HG03354 (cell line): ENCODE measurements at regions not wholly inside any gene's neighbourhood (a gene's known extent, or its start where the extent isn't known, plus 50 kb on each side); places are given as distances from the start of the nearest gene placed in this dataset.

ENCODE experiments used
- ATAC-seq: cut with Tn5 transposase; IDR thresholded peaks from one replicate; pipeline ENCODE4 v1.9.1; 2021; ENCODE audit warnings: mild to moderate bottlenecking; ENCODE audit not compliant: unreplicated experiment, poor library complexity, severe bottlenecking

- ATAC-seq, result no peak
These were observed 168.7 kb downstream of the GALC start for GRCh38 chr14:87824266-87824665.

- ATAC-seq, result no peak
These were observed 176.6 kb downstream of the GALC start for GRCh38 chr14:87816416-87816815.

- ATAC-seq, result no peak
These were observed 177.9 kb downstream of the GALC start for GRCh38 chr14:87815121-87815520.

- no peak for ATAC-seq
These were observed 179.3 kb downstream of the GALC start for GRCh38 chr14:87813686-87814085.

- ATAC-seq, result no peak
These were observed 179.8 kb downstream of the GALC start for GRCh38 chr14:87813211-87813610.

GRCh38 chr14:87811246-87811645, 181.7 kb downstream of the GALC start:
- ATAC-seq, result no peak

GRCh38 chr14:87810711-87811110, 182.3 kb downstream of the GALC start:
- no peak for ATAC-seq

- ATAC-seq, result no peak
These were observed 183.7 kb downstream of the GALC start for GRCh38 chr14:87809261-87809660.

GRCh38 chr14:87805315-87805723, 187.7 kb downstream of the GALC start:
- ATAC-seq, result peak; percentile 74

- ATAC-seq, result no peak
These were observed 192.8 kb downstream of the GALC start for GRCh38 chr14:87800216-87800615.

GRCh38 chr14:87799400-87799799, 193.6 kb downstream of the GALC start:
- ATAC-seq, result no peak

- no peak for ATAC-seq
These were observed 196.0 kb downstream of the GALC start for GRCh38 chr14:87797001-87797400.

GRCh38 chr14:87794561-87794960, 198.4 kb downstream of the GALC start:
- ATAC-seq, result no peak

- peak; percentile 66 for ATAC-seq
These were observed 207.1 kb downstream of the GALC start for GRCh38 chr14:87785897-87786296.

GRCh38 chr14:87784386-87784785, 208.6 kb downstream of the GALC start:
- no peak for ATAC-seq

- ATAC-seq, result no peak
These were observed 209.9 kb downstream of the GALC start for GRCh38 chr14:87783071-87783470.

GRCh38 chr14:87772854-87773253, 220.1 kb downstream of the GALC start:
- ATAC-seq, result no peak

GRCh38 chr14:87767567-87767901, 225.4 kb downstream of the GALC start:
- ATAC-seq, result peak; percentile 95

- no peak for ATAC-seq
These were observed 234.1 kb downstream of the GALC start for GRCh38 chr14:87758876-87759275.

- ATAC-seq, result peak; percentile 64
These were observed 236.3 kb downstream of the GALC start for GRCh38 chr14:87756661-87757060.

- no peak for ATAC-seq
These were observed 238.3 kb downstream of the GALC start for GRCh38 chr14:87754520-87755223.

- ATAC-seq, result no peak
These were observed 244.4 kb downstream of the GALC start for GRCh38 chr14:87748558-87748957.
